IMR-90 (cell line): ENCODE measurements at regions not wholly inside any gene's neighbourhood (a gene's known extent, or its start where the extent isn't known, plus 50 kb on each side); places are given as distances from the start of the nearest gene placed in this dataset.

Source experiments
- ATAC-seq: fragments of 200-7000 bp; cut with Tn5 transposase; 2 replicates; pipeline ENCODE4 v1.9.1; 2020; ENCODE audit warnings: low read depth, mild to moderate bottlenecking, moderate library complexity
- BruUV-seq: library from RNA; stranded (reverse); fragments of 400-500 nt; replicated peaks from 2 replicates; lab custom pipeline; 2021; lab: Mats Ljungman, UMichigan
- CTCF ChIA-PET: fragments of 300-600 bp; formaldehyde crosslinking; extraction: SDS; loops from one replicate; lab custom pipeline; 2021; ENCODE audit warnings: antibody characterized with exemption; lab: Yijun Ruan, JAX
- POLR2A ChIA-PET: fragments of 300-600 bp; sonication (Branson Sonifier 250); formaldehyde crosslinking; loops from one replicate; lab custom pipeline; 2022; ENCODE audit warnings: antibody characterized with exemption; ENCODE audit not compliant: unreplicated experiment; lab: Charles Lee
- DNase-seq: peaks from one replicate; pipeline ENCODE4 v3.0.0; 2013
- H2AFZ ChIP-seq: replicated peaks from 2 replicates; pipeline ENCODE3; 2013; ENCODE audit warnings: low read length, mild to moderate bottlenecking; ENCODE audit not compliant: poor library complexity
- H2AK5ac ChIP-seq: 2 replicates; pipeline ENCODE4 v1.6.1; 2013; ENCODE audit warnings: low read depth, low read length, inconsistent platforms
- H2AK9ac ChIP-seq: replicated peaks from 2 replicates; pipeline ENCODE3; 2013; ENCODE audit warnings: mild to moderate bottlenecking, low read depth, low read length, moderate library complexity; ENCODE audit not compliant: poor library complexity
- H2BK120ac ChIP-seq: 2 replicates; pipeline ENCODE4 v1.6.1; 2013; ENCODE audit warnings: low read depth, low read length, inconsistent platforms
- H2BK15ac ChIP-seq: 3 replicates; pipeline ENCODE4 v1.6.1; 2013; ENCODE audit warnings: low read depth, low read length, inconsistent platforms
- H2BK20ac ChIP-seq: 2 replicates; pipeline ENCODE4 v1.6.1; 2013; ENCODE audit warnings: low read depth, mild to moderate bottlenecking, inconsistent platforms, low read length, moderate library complexity
- H2BK5ac ChIP-seq: 2 replicates; pipeline ENCODE4 v1.6.1; 2013; ENCODE audit warnings: mild to moderate bottlenecking, low read depth, low read length, inconsistent platforms; ENCODE audit not compliant: poor library complexity, severe bottlenecking
- H3K14ac ChIP-seq: replicated peaks from 2 replicates; pipeline ENCODE4 v1.6.1; 2013; ENCODE audit warnings: low read depth, low read length, inconsistent platforms
- H3K18ac ChIP-seq: 2 replicates; pipeline ENCODE4 v1.6.1; 2013; ENCODE audit warnings: low read depth, low read length, control low read depth
- H3K23ac ChIP-seq: 2 replicates; pipeline ENCODE4 v1.6.1; 2013; ENCODE audit warnings: low read depth, low read length, inconsistent platforms
- H3K27ac ChIP-seq: 2 replicates; pipeline ENCODE4 v1.5.1; 2013; ENCODE audit warnings: mild to moderate bottlenecking, control low read depth, low read length; ENCODE audit not compliant: insufficient read depth
- H3K27me3 ChIP-seq: 2 replicates; pipeline ENCODE4 v1.6.1; 2013; ENCODE audit warnings: low read length; ENCODE audit not compliant: control insufficient read depth, insufficient read depth
- H3K36me3 ChIP-seq: 2 replicates; pipeline ENCODE4 v1.6.1; 2013; ENCODE audit warnings: low read length, mixed read lengths; ENCODE audit not compliant: control insufficient read depth, insufficient read depth
- H3K4ac ChIP-seq: 2 replicates; pipeline ENCODE4 v1.6.1; 2013; ENCODE audit warnings: low read depth, low read length, inconsistent platforms
- H3K4me1 ChIP-seq: 2 replicates; pipeline ENCODE4 v1.6.1; 2013; ENCODE audit warnings: low read length, mixed read lengths; ENCODE audit not compliant: control insufficient read depth, insufficient read depth
- H3K4me2 ChIP-seq: 2 replicates; pipeline ENCODE4 v1.6.1; 2013; ENCODE audit warnings: low read depth, mild to moderate bottlenecking, control low read depth, low read length, moderate library complexity
- H3K4me3 ChIP-seq: 2 replicates; pipeline ENCODE4 v1.5.1; 2013; ENCODE audit warnings: low read depth, mild to moderate bottlenecking, control low read depth, low read length, moderate library complexity; ENCODE audit not compliant: insufficient read depth
- H3K56ac ChIP-seq: 2 replicates; pipeline ENCODE4 v1.6.1; 2013; ENCODE audit warnings: low read length, inconsistent platforms; ENCODE audit not compliant: insufficient read depth; ENCODE audit errors: extremely low read depth
- H3K79me1 ChIP-seq, 2 experiments: 2 replicates each; pipeline ENCODE4 v1.6.1; 2013; ENCODE audit warnings: low read length in 2 of 2, inconsistent platforms in 1 of 2, low read depth in 1 of 2
- H3K9ac ChIP-seq: 2 replicates; pipeline ENCODE4 v1.6.1; 2013; ENCODE audit warnings: low read depth, low read length, control low read depth
- H3K9me1 ChIP-seq: 2 replicates; pipeline ENCODE4 v1.6.1; 2013; ENCODE audit warnings: low read length, inconsistent platforms; ENCODE audit not compliant: insufficient read depth
- H3K9me3 ChIP-seq: 2 replicates; pipeline ENCODE4 v1.6.1; 2013; ENCODE audit warnings: low read length; ENCODE audit not compliant: control insufficient read depth, insufficient read depth
- H4K20me1 ChIP-seq: 2 replicates; pipeline ENCODE4 v1.6.1; 2013; ENCODE audit warnings: low read length, inconsistent platforms; ENCODE audit not compliant: insufficient read depth
- H4K5ac ChIP-seq: 2 replicates; pipeline ENCODE4 v1.6.1; 2013; ENCODE audit warnings: mild to moderate bottlenecking, low read depth, low read length, control low read depth
- H4K8ac ChIP-seq, 2 experiments: 2 replicates each; pipeline ENCODE4 v1.6.1; 2013; ENCODE audit warnings: low read depth in 2 of 2, low read length in 2 of 2, control low read depth in 1 of 2, inconsistent platforms in 1 of 2
- H4K91ac ChIP-seq: 2 replicates; pipeline ENCODE4 v1.6.1; 2013; ENCODE audit warnings: low read depth, low read length, inconsistent platforms; ENCODE audit not compliant: insufficient read depth
- CEBPB ChIP-seq: IDR thresholded peaks from 2 replicates; pipeline ENCODE4 v1.6.1; 2012; ENCODE audit warnings: low read depth, low read length, improper control_type of control experiment
- MAFK ChIP-seq: IDR thresholded peaks from 2 replicates; pipeline ENCODE4 v1.6.1; 2012; ENCODE audit warnings: low read depth, low read length, improper control_type of control experiment
- NFE2L2 ChIP-seq: fragments of 150-350 bp; IDR thresholded peaks from 2 replicates; pipeline ENCODE4 v1.6.1; 2016; ENCODE audit warnings: low read depth, mild to moderate bottlenecking, low read length
- RFX5 ChIP-seq: IDR thresholded peaks from 2 replicates; pipeline ENCODE4 v1.8.0; 2012; ENCODE audit warnings: low read depth, mild to moderate bottlenecking, low read length, moderate library complexity
- WGBS, 2 experiments: methylation state at CpG; one replicate each; pipeline versions ENCODE4 v1.1.5 to v1.1.7; 2013; ENCODE audit warnings: missing lambda C conversion rate in 2 of 2; ENCODE audit not compliant: insufficient read length in 1 of 2; ENCODE audit errors: extremely low coverage in 2 of 2; 5-methylcytosine and 5-hydroxymethylcytosine counted together
- dilution Hi-C: fragments of 300-500 bp; cut with HindIII; formaldehyde crosslinking; loops from one replicate; pipeline ENCODE4 v1.14.3; 2018; ENCODE audit warnings: low sequenced_read_pairs; ENCODE audit not compliant: unreplicated experiment
- in situ Hi-C: fragments of 300-500 bp; cut with MboI; formaldehyde crosslinking; loops from 3 replicates; pipeline ENCODE4 v1.14.3; 2019; ENCODE audit warnings: low sequenced_read_pairs, inconsistent platforms, mixed read lengths
- intact Hi-C: fragments of 100-400 bp; cut with micrococcal nuclease; formaldehyde crosslinking; loops from 2 replicates; pipeline ENCODE4 v1.10.0; 2022
- TF ChIP-seq, protein P1 (sequence below): fragments of 150-350 bp; IDR thresholded peaks from 2 replicates; pipeline ENCODE4 v1.6.1; 2016; ENCODE audit warnings: low read depth, mild to moderate bottlenecking, low read length, moderate library complexity, borderline replicate concordance
- TF ChIP-seq, protein P2 (sequence below): conservative IDR thresholded peaks from 2 replicates; pipeline ENCODE4 v1.5.1; 2012; ENCODE audit warnings: mild to moderate bottlenecking, low read depth, low read length, improper control_type of control experiment

GRCh38 chr1:209503196-209503595, 80.3 kb upstream of the CAMK1G start:
- dilution Hi-C loops (no loop called here), intact Hi-C loops (no loop called here), in situ Hi-C loops (no loop called here)
- H2AK9ac ChIP-seq = no peak overlapping the region
- H3K4me2 ChIP-seq = no peak overlapping the region
- H3K79me1 ChIP-seq = no peaks in the 10 kb centered on the region
- no peaks in the 10 kb centered on the region for H3K36me3 ChIP-seq
- DNase-seq (no peak), ATAC-seq (no peak)
- H2BK120ac ChIP-seq = no peak overlapping the region
- H4K91ac ChIP-seq = no peak overlapping the region
- no peaks in the 10 kb centered on the region; the same call in 1 of the 2 replicates for H3K4me1 ChIP-seq
- no peak overlapping the region for H2BK5ac ChIP-seq
- no peaks in the 10 kb centered on the region for H4K20me1 ChIP-seq
- TF ChIP-seq RFX5 (no peak), CEBPB (no peak), NFE2L2 (no peak), MAFK (no peak)
- TF ChIP-seq, protein P1, sequence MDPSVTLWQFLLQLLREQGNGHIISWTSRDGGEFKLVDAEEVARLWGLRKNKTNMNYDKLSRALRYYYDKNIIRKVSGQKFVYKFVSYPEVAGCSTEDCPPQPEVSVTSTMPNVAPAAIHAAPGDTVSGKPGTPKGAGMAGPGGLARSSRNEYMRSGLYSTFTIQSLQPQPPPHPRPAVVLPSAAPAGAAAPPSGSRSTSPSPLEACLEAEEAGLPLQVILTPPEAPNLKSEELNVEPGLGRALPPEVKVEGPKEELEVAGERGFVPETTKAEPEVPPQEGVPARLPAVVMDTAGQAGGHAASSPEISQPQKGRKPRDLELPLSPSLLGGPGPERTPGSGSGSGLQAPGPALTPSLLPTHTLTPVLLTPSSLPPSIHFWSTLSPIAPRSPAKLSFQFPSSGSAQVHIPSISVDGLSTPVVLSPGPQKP = no peak
- TF ChIP-seq, protein P2, sequence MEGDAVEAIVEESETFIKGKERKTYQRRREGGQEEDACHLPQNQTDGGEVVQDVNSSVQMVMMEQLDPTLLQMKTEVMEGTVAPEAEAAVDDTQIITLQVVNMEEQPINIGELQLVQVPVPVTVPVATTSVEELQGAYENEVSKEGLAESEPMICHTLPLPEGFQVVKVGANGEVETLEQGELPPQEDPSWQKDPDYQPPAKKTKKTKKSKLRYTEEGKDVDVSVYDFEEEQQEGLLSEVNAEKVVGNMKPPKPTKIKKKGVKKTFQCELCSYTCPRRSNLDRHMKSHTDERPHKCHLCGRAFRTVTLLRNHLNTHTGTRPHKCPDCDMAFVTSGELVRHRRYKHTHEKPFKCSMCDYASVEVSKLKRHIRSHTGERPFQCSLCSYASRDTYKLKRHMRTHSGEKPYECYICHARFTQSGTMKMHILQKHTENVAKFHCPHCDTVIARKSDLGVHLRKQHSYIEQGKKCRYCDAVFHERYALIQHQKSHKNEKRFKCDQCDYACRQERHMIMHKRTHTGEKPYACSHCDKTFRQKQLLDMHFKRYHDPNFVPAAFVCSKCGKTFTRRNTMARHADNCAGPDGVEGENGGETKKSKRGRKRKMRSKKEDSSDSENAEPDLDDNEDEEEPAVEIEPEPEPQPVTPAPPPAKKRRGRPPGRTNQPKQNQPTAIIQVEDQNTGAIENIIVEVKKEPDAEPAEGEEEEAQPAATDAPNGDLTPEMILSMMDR = no peak
- no peak overlapping the region for H4K8ac ChIP-seq
- H4K5ac ChIP-seq = no peak overlapping the region
- H3K23ac ChIP-seq = no peak overlapping the region
- no peak overlapping the region for H3K27ac ChIP-seq
- no peaks in the 10 kb centered on the region for H3K27me3 ChIP-seq
- no peaks in the 10 kb centered on the region for H3K9me3 ChIP-seq
- H2AK5ac ChIP-seq = no peak overlapping the region
- no peak overlapping the region for H2BK15ac ChIP-seq
- H3K18ac ChIP-seq = no peak overlapping the region
- H3K56ac ChIP-seq = no peak overlapping the region
- no peak overlapping the region for H3K4ac ChIP-seq
- POLR2A ChIA-PET = no interaction called here
- no peak overlapping the region for H3K14ac ChIP-seq
- WGBS, 2 experiments = no CpG with 5 or more reads among the region's 1 CpG
- no peak overlapping the region for H3K9ac ChIP-seq
- H2AFZ ChIP-seq = no peak overlapping the region
- BruUV-seq = no TSS peak
- no peaks in the 10 kb centered on the region for H3K9me1 ChIP-seq
- no peak overlapping the region for H2BK20ac ChIP-seq
- no peak overlapping the region for H3K4me3 ChIP-seq
- CTCF ChIA-PET = no interaction called here
